GM21717 (cell line): ENCODE measurements at regions not wholly inside any gene's neighbourhood (a gene's known extent, or its start where the extent isn't known, plus 50 kb on each side); places are given as distances from the start of the nearest gene placed in this dataset.

Experiments used
- ATAC-seq: cut with Tn5 transposase; IDR thresholded peaks from one replicate; pipeline ENCODE4 v1.9.1; 2021; ENCODE audit warnings: mild to moderate bottlenecking, moderate library complexity; ENCODE audit not compliant: unreplicated experiment

DNA sequence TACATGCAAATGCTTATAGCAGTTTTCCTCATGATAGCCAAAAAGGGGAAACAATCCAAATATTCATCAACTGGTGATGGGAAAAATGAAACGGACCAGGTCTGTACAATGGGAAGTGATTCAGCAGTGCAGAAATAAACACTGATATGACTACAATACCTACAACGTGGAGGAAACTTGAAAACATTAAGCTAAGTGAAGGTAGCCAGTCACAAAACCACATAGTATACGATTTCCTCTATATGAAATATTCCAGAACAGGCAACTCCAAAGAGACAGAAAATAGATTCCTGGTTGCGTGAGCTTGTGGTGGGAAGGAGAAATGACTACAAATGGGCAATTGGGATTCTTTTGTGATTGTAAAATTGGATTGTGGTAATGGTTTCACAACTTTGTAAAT is 263.1 kb upstream of the PITRM1 start:
- no peak for ATAC-seq

DNA sequence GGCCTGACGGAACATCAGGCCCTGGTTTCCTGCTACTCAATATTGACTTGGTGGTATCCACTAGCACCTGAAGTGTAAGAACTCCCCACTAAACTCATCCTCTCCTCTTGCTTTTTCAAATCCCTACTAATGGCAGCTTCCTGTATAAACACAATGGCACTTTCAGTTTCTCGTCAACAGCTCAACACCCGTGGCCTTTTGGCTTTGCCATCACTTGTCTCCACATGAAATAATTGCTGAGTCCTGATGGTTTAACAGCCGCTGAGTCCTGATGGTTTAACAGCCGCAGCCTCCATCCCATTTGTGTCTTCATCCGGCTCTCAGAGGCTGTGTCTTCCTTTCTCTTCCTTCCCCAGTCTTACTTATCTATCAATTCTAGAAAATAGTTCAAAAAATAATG is 261.4 kb upstream of the PITRM1 start:
- ATAC-seq, result no peak

GRCh38 chr10:3433131-3433530 is 260.5 kb upstream of the PITRM1 start:
- no peak for ATAC-seq

DNA sequence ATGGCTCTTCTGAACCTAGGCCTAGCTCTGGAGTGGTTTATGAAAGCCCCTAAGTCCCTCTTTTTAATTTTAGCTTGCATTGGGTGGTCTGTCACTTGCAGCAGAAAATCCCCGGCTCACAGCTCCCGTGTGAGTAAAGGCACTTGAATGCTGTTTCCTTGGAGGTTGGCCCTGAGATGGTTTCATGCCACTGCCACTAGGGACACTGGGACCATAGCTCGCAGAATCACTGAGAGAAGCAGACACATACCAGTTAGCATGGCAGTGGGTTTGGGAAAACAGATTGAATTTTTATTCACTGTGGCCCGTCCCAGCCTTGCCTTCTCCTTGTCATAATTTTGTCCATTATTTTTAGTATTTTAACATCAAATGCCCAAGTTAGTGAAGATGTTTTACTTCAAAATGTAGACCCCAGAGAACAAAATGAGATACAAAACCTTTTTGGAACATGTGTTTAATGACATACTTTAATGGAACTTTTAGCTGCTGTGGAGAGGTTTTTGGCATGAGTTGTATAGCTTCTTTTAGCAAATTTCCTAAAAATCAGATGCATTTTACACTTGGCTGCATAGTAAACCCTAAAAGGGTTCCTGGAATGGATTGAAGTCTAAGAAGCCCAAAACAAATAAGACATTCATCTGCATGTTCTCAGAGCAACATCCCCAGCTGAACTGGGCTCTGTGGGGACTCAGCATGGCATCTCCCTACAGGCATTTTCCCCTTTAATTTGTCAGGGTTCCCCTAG is 259.7 kb upstream of the PITRM1 start:
- ATAC-seq, result no peak

GRCh38 chr10:3430501-3430900 is 257.9 kb upstream of the PITRM1 start:
- no peak for ATAC-seq

- ATAC-seq, result no peak
Observed at GRCh38 chr10:3429676-3430075, 257.1 kb upstream of the PITRM1 start.

- ATAC-seq, result no peak
Observed at GRCh38 chr10:3428826-3429225, 256.2 kb upstream of the PITRM1 start.

DNA sequence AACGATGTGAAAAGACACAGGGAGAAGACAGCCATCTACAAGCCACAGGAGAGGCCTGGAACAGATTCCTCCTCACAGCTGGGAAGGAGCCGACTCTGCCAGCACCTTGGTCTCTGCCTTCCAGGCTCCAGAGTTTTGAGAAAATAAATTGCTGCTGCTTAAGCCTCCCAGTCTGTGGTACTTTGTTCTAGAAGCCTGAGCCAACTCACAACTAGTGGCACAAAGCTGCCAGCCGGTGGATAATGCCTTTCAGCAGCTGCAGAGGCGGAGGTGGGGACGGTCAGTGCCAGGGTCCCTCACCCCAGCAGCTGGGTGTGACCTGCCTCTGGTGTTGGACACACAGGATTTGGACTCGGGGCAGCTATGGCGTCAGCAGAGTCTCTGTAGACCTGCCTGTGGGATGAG is 255.4 kb upstream of the PITRM1 start:
- no peak for ATAC-seq

GRCh38 chr10:3427347-3427746 is 254.8 kb upstream of the PITRM1 start:
- ATAC-seq, result no peak

DNA sequence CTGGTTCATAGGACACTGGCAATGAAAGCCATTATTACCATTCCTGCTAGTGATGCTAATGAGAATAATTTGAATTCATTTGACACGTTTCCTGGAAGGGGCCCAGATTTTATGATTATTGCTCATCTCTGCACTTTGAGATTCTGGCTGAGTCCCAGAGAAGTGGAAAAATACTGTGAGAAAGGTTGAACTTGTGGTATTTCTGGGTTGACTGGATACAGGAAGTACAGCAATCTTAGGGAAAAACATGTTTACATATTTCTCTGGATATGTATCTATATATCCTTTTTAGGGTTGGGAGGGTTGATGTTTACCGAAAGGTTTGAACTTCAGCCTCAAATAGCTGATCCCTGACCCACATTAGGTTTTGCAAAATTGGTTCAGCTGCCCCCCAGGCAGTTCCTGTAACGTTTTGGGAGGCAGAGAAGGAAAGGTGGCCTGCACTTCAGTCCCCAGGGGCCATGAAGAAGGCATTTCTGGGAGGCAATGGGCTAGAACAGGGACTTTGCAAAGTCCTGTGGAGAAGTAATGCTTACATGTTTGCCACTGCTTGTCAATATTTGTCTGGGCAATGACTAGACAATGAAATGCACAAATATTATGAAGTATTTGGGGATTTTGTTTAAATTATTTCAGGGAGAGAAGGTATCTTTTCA is 253.7 kb upstream of the PITRM1 start:
- no peak for ATAC-seq

DNA sequence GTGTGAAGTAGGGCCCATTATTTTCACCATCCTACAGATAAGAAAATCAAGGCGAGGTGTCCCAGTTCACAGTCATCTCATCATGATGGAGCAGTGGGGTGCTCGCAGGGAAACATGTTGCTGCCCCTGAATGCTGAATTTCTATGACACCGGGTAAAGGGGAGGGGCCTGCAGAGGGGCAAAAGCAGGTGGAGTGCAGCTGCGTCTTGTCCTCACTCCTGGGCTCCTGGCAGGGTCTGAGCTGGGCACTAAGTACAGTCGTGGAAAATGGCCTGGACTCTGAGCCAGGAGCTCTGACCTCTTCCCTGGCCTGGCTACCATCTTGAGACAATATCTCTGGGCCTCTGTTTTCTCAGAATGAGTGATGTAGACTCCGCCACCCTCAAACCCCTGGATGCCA is 253.1 kb upstream of the PITRM1 start:
- no peak for ATAC-seq

- ATAC-seq, result no peak
Observed at GRCh38 chr10:3425261-3425660, 252.7 kb upstream of the PITRM1 start.

GRCh38 chr10:3424111-3424851 is 251.7 kb upstream of the PITRM1 start:
- no peak for ATAC-seq

DNA sequence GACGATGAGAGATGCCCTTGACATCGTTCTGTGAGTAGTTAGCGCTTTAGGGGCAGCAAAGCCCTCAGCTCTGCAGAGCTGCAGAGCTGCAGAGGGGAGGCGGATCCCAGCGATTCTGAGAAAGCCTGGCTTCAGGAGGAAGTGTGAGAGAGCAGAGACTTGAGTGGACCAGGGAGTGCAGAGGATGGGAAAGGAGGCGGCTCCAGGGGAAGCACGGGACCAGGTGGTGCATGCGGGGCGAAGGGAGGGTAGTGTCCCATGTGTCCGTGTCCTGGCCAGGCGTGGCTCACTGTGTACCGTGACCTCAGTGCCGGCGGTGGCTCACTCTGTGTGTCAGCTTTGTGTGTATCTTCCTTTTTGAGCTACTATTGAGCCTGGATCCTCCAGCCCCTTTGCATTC is 250.8 kb upstream of the PITRM1 start:
- no peak for ATAC-seq

- no peak for ATAC-seq
Observed at GRCh38 chr10:3422282-3422681, 249.7 kb upstream of the PITRM1 start.

DNA sequence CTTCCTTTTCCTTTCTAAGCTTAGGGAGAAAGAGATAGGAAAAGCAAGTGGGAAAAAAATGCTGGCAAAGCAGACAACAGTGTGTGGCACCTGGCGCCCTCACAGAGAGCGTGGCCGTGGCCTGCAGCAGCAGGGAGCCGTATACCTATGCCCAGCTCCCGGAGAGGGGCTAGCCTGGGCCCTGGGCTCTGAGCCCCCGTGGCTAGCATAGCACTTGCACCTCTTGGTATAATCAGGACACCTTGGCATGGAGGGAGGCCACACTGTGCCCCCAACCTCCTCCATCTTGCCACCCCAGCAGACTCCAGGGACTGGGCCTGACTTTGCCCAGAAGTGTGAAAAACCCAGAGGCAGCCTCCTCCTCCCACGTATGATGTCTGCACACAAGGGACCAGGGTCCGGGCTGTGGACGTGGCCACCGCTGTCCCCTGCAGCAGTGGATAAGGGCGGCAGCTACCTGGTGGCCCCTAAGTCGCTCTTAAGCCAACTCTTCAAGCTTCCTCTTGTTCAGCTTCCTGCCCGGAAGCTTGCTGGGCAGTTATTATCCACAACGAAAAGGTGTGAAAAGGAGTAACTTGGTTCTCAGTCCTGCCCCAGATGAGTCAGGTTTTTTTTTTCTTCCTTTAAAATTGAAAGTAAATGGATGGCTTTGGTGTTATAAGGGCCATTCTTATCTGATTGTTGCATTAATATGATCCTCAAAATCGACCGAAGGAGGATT is 249.1 kb upstream of the PITRM1 start:
- ATAC-seq, result no peak

GRCh38 chr10:3420527-3421469 is 248.2 kb upstream of the PITRM1 start:
- ATAC-seq, result no peak

- ATAC-seq, result no peak
Observed at GRCh38 chr10:3419719-3420495, 247.3 kb upstream of the PITRM1 start.

- ATAC-seq, result no peak
Observed at GRCh38 chr10:3418926-3419325, 246.3 kb upstream of the PITRM1 start.
